ENCODE measurements at regions not wholly inside any gene's neighbourhood (a gene's known extent, or its start where the extent isn't known, plus 50 kb on each side); places are given as distances from the start of the nearest gene placed in this dataset.

DNA sequence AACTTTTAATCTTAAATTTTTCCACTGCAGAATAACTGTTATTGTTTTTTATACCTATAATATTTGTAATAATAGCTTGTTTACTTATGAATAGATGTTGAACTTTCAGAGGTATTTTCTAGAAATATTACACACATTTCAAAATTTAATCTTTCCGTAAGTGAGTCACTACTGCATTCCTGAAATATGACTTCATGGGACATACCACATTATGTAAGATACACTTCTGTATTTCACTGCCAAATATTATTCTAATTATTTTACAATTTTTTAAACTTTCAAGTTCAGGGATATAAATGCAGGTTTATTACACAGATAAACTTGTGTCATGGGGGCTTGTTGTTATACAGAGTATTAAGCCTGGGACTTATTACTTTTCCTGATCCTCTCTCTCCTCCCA lies 2220.5 kb downstream of the NCAM2 start:
- TF ChIP-seq EP300 (IDR thresholded peaks at IDR 0.05; ENCODE audit: borderline replicate concordance) (no peak), EGR1 (IDR thresholded peaks at IDR 0.05) (no peak), YY1 (IDR thresholded peaks at IDR 0.05; ENCODE audit: low read depth) (no peak)
- TF ChIP-seq, protein P1, sequence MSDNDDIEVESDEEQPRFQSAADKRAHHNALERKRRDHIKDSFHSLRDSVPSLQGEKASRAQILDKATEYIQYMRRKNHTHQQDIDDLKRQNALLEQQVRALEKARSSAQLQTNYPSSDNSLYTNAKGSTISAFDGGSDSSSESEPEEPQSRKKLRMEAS (IDR thresholded peaks at IDR 0.05) = no peak
- TF ChIP-seq, protein P2, sequence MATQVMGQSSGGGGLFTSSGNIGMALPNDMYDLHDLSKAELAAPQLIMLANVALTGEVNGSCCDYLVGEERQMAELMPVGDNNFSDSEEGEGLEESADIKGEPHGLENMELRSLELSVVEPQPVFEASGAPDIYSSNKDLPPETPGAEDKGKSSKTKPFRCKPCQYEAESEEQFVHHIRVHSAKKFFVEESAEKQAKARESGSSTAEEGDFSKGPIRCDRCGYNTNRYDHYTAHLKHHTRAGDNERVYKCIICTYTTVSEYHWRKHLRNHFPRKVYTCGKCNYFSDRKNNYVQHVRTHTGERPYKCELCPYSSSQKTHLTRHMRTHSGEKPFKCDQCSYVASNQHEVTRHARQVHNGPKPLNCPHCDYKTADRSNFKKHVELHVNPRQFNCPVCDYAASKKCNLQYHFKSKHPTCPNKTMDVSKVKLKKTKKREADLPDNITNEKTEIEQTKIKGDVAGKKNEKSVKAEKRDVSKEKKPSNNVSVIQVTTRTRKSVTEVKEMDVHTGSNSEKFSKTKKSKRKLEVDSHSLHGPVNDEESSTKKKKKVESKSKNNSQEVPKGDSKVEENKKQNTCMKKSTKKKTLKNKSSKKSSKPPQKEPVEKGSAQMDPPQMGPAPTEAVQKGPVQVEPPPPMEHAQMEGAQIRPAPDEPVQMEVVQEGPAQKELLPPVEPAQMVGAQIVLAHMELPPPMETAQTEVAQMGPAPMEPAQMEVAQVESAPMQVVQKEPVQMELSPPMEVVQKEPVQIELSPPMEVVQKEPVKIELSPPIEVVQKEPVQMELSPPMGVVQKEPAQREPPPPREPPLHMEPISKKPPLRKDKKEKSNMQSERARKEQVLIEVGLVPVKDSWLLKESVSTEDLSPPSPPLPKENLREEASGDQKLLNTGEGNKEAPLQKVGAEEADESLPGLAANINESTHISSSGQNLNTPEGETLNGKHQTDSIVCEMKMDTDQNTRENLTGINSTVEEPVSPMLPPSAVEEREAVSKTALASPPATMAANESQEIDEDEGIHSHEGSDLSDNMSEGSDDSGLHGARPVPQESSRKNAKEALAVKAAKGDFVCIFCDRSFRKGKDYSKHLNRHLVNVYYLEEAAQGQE (IDR thresholded peaks at IDR 0.05; ENCODE audit: low read depth) = no peak
